Dedifferentiated amniotic fluid mesenchymal stem cell (primary cell): ENCODE measurements at regions not wholly inside any gene's neighbourhood (a gene's known extent, or its start where the extent isn't known, plus 50 kb on each side); places are given as distances from the start of the nearest gene placed in this dataset.
"Not testable (repeated sequence)": the region's sequence is repeated elsewhere in the genome, so short reads cannot be mapped to it uniquely, and the experiment has no call there.

ENCODE experiments used
- DNase-seq: peaks from one replicate; pipeline ENCODE4 v3.0.0-alpha.2; 2016; ENCODE audit errors: extremely low spot score

DNA sequence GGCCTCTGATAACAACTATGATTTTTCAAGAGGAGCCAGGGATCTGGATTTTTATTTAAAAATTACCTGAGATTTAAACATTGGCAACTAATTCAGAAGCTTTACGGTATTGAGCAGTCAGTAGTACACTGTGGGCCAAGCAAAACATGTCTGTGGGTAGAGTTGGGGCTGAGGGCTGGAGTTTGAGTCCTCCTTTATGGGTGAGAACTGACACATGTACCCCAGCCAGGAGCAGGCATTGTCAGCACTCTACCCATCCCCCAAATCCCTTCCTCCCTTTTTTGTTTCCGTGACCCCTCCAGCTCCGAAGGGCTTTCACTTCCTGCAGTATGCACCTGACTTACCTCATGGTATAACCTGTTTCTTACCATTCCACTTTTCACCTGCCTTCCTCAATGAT, 131.4 kb downstream of the SNX5 start:
- DNase-seq = no peak

DNA sequence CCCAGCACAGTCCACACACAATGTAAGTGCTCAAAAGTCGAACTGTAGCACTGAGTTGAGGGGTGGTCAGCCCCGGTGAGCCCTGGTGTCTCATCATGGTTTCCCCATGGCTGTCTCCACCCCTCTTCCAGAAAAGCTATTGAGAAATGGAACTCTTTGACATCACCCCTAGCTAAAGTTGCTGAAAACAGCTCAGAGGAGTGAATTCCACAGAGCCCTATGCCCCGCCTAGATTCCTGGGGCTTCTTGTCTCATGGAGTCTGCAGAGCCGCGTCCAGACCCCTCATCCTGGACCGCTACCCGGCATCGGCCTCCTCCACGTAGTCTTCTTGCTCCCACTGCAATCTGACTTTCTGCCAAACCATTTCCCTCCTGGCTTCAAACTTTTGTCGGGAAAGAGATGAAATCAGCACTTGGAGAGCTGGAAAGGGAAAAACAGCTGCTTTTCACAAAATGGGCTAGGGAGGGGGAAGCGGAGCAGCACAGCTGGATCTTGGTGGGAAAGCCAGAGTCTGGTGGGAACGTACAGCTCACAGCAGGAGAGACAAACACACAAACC, 132.2 kb downstream of the SNX5 start:
- peak; percentile 85 for DNase-seq

DNA sequence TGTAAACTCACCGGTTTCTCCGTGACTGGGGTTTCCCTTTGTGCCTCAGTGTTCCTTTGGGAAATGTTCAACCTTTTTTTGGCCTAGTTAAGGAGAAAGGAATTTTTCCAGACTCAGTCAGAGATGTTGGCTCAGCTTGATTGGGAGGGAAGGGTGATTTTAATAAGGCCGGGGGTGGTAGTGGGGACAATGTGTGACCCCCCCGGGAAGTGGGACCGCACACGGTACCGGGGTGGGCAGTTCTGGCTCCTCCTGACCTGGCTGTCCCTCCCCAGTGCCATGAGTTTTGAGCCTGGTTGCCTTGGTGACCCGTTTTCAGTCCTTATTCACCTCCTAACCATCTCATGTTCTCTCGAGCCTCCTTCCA, 132.7 kb downstream of the SNX5 start:
- DNase-seq = no peak

- peak; percentile 77 for DNase-seq
These were observed 133.2 kb downstream of the SNX5 start for GRCh38 chr20:17835240-17835933.

DNA sequence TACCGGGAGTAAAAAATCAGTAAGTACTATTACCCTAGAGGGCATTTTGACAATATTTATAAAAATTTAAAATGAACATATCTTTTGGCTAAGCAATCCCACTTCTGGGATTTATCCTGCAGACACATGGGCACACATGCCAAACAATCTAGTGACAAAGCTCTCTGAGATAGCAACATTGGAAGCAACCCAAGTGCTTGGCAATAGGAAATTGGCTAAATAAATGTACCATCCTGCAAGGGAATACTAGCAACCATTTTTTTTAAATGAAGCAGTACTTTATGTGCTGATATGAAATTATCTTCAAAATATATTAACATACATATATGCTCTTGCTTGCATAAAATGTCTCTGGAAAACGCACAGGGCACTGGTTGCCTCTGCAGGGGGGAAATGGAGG, 133.8 kb downstream of the SNX5 start:
- no peak for DNase-seq

GRCh38 chr20:17833036-17833674, 133.4 kb downstream of the BANF2 start:
- DNase-seq = no peak

DNA sequence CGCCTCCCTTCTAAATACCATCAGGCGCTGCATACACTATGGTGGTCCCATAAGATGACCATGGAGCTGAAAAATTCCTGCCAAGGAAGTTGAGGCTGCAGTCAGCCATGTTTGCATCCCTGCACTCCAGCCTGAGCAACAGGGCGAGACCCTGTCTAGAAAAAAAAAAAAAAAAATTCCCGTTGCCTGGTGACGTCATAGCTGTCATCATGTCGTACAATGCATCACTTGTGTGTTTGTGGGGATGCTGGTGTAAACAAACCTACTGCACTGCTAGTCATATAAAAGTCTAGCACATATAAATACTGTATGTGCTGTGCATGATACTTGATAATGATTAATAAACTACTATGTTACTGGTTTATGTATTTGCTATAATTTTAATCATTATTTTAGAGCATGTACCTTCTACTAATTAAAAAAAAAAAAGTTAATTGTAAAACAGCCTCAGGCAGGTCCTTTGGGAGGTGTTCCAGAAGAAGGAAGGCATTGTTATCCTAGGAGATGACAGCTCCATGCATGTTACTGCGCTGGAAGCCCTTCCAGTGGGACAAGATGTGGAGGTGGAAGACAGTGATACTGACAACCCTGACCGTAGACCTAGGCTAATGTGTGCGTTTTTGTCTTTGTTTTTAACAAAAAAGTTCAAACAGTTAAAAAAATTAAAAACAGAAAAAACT, 132.6 kb downstream of the BANF2 start:
- no peak for DNase-seq

DNA sequence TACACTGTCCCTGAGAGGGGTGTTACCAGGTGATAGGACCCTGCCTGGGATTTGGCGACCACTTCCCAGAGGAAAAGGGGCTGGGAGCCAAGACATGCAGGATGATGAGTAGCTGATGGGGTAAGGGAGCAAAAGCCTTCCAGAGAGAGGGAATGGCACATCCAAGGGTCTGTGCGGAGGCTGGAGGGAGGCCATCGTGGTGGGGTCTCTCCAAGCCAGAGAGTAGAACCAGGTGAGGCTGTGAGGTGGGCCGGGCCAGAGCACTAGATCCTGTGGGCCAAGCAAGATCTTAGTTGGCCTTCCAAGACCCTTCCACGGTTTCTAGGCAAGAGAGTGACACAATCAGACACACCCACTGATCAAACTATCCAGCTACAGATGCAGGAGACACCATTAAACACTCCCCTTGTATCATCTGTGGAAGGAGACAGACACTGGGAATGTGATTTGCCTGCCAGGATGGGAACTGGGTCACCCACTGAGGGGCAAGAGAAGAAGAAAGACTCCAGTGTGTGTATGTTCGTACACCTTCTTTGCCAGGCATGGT, 128.9 kb downstream of the BANF2 start:
- no peak for DNase-seq

- no peak for DNase-seq
These were observed 128.2 kb downstream of the BANF2 start for GRCh38 chr20:17827759-17828559.

DNA sequence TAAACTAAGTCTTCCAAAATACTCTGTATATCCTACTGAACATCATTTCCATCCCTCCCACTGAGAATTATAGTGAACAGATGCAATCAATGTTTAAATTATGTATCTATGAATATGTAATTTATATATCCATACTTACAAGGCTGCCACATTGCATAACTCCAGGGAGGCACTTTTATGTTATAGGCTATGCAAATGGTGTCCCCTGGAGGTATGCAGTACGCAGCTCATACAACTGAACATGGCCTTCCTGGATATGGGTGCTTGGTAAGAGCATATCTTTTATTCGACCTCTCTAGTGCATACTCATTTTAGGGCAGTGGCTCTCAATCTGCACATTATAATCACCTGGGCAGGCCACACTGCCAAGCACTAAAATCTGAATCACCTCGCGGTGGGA, 127.3 kb downstream of the BANF2 start:
- no peak for DNase-seq

GRCh38 chr20:17825960-17826843, 126.4 kb downstream of the BANF2 start:
- DNase-seq = no peak

- DNase-seq = no peak
These were observed 125.6 kb downstream of the BANF2 start for GRCh38 chr20:17825252-17825959.

DNA sequence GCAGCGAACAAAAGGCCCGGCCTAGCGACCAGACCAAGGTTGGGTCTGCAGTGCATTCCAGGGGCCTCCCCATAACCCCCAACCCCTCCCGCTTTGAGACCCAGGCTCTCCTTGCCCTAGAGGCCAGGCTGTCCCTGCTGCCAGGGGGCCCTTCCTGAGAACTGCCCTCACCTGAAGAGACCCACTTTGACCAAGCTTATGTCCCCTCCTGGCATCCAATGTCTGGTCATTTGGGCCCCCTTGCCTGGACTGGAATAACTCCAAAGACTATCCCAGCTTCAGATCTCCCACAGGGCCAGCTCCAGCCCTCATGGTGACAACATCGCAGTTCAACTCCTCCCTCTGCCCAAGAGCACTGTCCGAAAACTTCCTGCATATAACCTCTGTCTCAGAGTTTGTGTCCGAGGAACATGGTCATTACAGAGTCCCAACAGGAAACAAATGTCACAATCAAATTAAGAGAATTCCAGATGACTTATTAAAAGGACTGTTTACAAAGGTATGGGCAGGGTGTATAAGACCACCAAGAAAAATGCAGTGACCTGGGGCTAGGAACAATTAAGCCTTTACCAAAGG, 125.0 kb downstream of the BANF2 start:
- no peak for DNase-seq

GRCh38 chr20:17823409-17824144, 123.8 kb downstream of the BANF2 start:
- DNase-seq = no peak

GRCh38 chr20:17822540-17823408, 123.0 kb downstream of the BANF2 start:
- DNase-seq = no peak

DNA sequence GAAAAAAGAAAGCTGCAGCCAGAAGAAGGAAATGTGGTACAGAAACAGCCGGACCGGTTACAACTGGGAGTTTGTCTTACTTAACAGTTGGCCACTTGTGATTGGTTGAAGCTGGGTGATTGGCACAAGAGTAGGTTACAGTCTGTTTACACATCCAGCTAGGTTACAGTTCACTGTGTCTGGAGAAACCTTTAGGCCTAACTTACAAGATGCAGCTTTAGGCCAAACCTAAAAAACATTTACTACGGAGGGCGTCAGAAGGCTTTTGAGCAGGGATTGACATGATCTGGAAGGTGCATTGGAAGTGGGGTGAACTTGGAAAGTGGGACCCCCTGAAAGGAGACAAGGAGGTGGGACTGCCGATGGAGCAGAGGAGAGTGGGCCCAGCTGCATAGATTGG, 122.3 kb downstream of the BANF2 start:
- peak; percentile 74 for DNase-seq

GRCh38 chr20:17821606-17822005, 121.8 kb downstream of the BANF2 start:
- not testable (repeated sequence) for DNase-seq
